ENCODE measurements at regions not wholly inside any gene's neighbourhood (a gene's known extent, or its start where the extent isn't known, plus 50 kb on each side); places are given as distances from the start of the nearest gene placed in this dataset.

- TF ChIP-seq CTCF (conservative IDR thresholded peaks at IDR 0.05 in 1 of 2, IDR thresholded peaks at IDR 0.05 in 1 of 2; ENCODE audit: extremely low read depth in 1 of 2, insufficient read depth in 1 of 2, low read depth in 1 of 2, low read length in 2 of 2) (peak; percentile 33 to 41), EZH2 (IDR thresholded peaks at IDR 0.05; ENCODE audit: borderline replicate concordance, low read length) (no peak)
These were observed 151.9 kb upstream of the LINGO1 start for GRCh38 chr15:77784361-77785292.
